GM19372 (cell line): ENCODE measurements at regions not wholly inside any gene's neighbourhood (a gene's known extent, or its start where the extent isn't known, plus 50 kb on each side); places are given as distances from the start of the nearest gene placed in this dataset.

Experiments used
- ATAC-seq: cut with Tn5 transposase; IDR thresholded peaks from one replicate; pipeline ENCODE4 v1.9.1; 2021; ENCODE audit warnings: mild to moderate bottlenecking, low read depth, moderate library complexity; ENCODE audit not compliant: unreplicated experiment

DNA sequence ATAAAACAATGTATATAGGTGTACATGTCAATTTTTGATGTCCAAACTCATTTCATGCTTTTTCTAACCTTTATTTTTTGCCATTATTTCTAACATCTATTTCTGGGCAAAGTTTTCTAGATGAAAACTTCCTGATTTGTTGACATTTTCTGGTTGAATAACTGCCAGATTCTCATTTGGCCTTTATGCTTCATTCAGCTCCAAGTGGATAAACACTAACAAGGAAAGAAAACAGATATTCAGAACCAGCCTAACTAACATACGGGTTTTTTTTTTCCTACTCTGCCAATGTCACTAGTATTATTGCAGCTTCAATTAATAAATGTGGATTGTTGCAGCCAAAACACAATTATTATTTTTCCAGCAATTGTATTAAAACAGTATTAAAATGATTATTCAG is 50.9 kb upstream of the RAP1GDS1 start:
- no peak for ATAC-seq

DNA sequence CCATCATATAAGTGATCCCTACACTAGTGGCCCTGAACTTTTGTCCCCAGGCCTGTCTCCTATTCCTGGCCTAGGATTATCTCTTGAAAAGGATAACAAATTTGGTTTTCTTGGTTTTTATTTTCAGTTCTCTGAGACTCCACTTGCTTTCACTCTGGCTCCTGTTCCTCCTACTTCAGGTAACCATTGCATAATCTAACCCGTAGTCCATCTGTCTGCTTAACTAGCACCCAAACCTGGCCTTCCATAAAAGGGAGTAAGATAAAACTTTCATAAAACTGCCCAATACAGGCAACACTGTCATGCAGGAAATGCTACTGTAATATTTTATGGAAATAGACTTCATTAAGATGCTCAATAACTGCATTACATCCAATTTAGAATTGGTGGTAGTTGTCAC is 52.1 kb upstream of the RAP1GDS1 start:
- no peak for ATAC-seq

DNA sequence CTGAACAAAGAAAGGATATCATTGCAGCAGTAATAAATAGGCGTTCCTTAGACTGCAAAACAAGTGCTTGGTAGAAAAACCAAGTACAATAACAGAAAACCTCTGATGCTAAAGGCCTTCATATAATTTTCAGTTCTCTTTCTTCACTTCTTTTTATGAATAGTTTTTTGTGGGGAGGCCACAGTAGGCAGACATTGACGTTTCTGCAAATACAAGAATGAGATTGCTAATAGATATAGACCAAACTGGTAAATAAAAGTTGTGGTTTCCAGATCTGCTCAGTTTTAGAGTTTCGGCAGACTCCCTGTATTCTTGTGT is 57.0 kb upstream of the RAP1GDS1 start:
- ATAC-seq: peak; percentile 50

DNA sequence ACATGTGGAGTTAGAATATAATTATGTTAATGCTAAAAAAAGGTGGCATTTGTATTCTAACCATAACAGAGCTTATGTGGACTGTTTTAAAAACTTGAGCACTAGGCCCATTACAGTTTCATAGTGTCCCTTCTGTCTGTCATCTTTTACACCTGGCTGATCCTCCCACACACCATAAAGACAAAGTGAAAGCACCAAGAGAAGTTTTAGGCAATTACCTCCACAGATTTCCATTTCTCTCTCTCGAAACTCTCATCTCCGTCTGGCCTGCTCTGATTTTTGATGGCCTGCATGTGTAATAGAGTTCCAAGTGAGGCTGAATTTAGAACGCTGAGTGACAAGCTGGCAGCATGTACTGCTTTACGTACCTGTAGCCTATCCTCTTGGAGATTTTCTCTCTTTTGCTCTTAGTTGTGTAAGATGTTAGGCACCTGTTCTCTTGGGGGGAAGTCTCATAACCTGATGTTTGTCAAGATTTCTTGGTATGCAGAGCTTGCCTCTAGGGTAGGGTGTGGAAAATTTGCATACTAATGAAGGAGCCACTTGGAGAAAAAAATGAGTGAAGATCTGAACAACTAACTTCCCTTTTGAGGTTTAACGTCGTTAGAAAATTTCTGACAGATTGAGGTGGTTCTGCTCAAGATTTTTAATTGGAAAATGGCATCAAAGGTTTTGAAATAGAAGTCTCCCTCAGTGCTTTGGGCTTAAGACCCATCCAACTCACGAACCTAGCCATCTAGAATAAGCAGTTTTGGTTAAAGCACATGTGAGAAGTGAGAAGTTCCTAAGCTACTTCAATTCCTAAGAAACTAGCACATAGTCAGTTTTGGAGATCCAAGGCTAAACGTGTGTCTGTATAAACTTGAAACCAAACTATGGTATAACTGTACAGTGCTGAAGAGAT is 57.6 kb upstream of the RAP1GDS1 start:
- peak; percentile 63 for ATAC-seq

DNA sequence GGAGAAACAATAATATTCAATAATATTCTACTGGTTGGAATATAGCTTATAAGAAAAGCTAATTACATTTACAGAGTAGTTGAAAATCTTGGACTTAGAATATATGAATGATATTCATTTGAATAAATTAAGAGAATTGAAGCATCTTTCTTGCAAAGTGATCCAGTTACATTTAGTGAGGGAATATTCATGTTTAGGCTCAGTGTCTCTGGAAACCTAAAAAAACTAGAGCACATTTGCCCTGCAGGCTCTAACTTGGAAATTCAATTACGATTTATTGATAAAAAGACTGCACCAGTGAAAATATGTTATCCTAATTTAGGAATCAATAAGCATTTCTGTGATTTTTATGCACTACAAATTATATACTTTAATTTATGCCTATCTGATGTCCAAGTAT is 58.3 kb upstream of the RAP1GDS1 start:
- ATAC-seq: no peak

DNA sequence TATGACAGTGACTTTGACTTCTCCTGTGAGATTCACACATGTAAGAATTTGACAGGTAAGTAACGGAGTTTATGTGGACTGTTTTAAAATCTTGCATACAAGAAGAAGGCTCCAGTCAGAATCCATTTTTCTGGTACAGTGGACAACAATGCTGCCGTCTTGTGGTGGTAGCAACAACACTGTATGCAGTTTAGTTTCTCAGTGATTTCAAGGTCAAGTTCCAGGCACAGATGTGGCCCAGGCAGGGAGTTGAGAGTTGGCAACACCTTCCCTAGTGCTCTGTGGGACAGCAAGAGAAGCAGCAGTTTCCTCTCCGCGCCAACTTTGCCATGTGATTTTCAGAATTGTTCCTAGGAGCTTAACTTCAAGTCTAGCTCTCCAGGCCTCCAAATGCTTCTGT is 56.0 kb upstream of the STPG2 start:
- no peak for ATAC-seq

DNA sequence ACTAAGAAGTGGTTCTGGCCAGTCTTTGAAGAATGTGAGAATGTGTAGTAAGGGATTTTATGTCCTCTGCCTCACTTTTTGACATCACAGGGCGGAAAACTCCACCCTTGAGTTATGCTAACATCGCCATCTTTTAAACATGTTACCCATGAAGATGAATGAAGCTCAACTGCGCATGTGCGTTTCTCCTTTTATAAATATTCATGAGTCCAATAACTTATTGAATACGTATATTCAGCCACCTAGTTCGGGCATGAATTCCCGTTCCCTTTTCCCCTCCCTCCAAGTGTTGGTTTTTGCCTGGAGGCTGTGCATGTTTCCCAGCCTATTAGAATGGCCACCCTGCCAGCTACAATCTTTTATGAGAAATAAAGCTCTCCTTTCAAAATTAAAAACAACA is 51.7 kb upstream of the STPG2 start:
- ATAC-seq: no peak

DNA sequence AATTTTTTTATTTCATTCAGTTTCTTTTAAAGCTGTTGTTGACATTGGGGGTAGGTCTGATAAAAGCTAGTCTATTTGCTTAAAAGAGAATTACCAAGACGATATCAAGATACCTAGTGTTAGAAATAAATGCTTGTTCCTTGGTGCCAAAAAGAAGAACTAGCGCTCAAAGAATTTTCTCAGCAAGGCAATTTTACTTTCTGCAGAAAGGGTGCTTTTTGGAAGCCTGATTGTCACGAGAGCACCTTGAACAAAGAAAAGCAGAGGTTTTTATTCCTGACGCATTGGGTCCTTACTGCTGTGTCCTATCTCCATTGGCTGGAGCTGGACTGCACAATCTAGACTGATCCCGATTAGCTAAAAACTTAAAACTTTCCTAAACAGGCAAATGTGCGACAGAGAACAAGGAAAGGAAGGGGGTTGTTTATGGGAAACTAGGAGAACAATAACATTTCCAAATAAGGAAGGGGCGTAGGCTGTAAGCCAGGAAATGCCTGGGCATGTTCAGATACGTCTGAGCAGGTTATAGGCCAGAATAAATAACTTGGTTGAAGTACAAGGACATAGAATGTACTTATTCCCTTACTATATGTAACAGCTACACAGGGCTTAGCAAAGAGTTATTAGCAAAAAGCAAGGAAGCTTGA is 50.3 kb upstream of the STPG2 start:
- ATAC-seq: no peak
